B cell (primary cell): ENCODE measurements at regions not wholly inside any gene's neighbourhood (a gene's known extent, or its start where the extent isn't known, plus 50 kb on each side); places are given as distances from the start of the nearest gene placed in this dataset.

Source experiments
- ATAC-seq: fragments of 200-7000 bp; cut with Tn5 transposase; one replicate; pipeline ENCODE4 v1.10.0; 2021; ENCODE audit warnings: low read depth, mild to moderate bottlenecking, moderate number of reproducible peaks, moderate library complexity
- CTCF ChIA-PET: fragments of 350-600 bp; sonication (Branson Sonifier 250); formaldehyde crosslinking; loops from one replicate; lab custom pipeline; 2021; ENCODE audit warnings: antibody characterized with exemption, inconsistent platforms; lab: Charles Lee
- POLR2A ChIA-PET: fragments of 350-600 bp; sonication (Branson Sonifier 250); formaldehyde crosslinking; loops from one replicate; lab custom pipeline; 2021; ENCODE audit warnings: antibody characterized with exemption; lab: Charles Lee
- DNase-seq: peaks from one replicate; pipeline ENCODE4 v3.0.0; 2013
- H2AFZ ChIP-seq: 2 replicates; pipeline ENCODE4 v1.6.1; 2012; ENCODE audit warnings: mild to moderate bottlenecking, low read depth, low read length; ENCODE audit not compliant: insufficient read depth, poor library complexity, severe bottlenecking
- H3K27ac ChIP-seq, 2 donors: 1 replicate in 1 of 2; 2 replicates in 1 of 2; pipeline ENCODE4 v1.5.1; 2012 to 2013; ENCODE audit warnings: low read length in 2 of 2, mild to moderate bottlenecking in 2 of 2, moderate library complexity in 1 of 2
- H3K27me3 ChIP-seq, 4 experiments: fragments of 200-600 bp in 1 of 4; sonication (generic) in 1 of 4; replicated peaks in 1 of 4; 1 replicate in 2 of 4; 2 replicates in 2 of 4; pipeline versions ENCODE4 v1.6.1 to v1.7.0; 2013 to 2016; ENCODE audit warnings: low read length in 3 of 4, mild to moderate bottlenecking in 2 of 4, mixed read lengths in 1 of 4, moderate library complexity in 1 of 4; ENCODE audit not compliant: insufficient read depth in 4 of 4, control insufficient read depth in 3 of 4; ENCODE audit errors: control extremely low read depth in 1 of 4
- H3K36me3 ChIP-seq, 2 experiments: replicated peaks in 1 of 2; 1 replicate in 1 of 2; 2 replicates in 1 of 2; pipeline versions ENCODE4 v1.6.1 to v1.7.1; 2013; ENCODE audit warnings: low read length in 1 of 2; ENCODE audit not compliant: insufficient read depth in 2 of 2, control insufficient read depth in 1 of 2; ENCODE audit errors: control extremely low read depth in 1 of 2, extremely low read depth in 1 of 2
- H3K4me1 ChIP-seq, 2 donors: fragments of 200-600 bp in 1 of 2; sonication (generic) in 1 of 2; 1 replicate in 1 of 2; 2 replicates in 1 of 2; pipeline versions ENCODE4 v1.5.1 to v1.6.1; 2013 to 2017; ENCODE audit warnings: low read length in 2 of 2; ENCODE audit not compliant: control insufficient read depth in 2 of 2, insufficient read depth in 2 of 2
- H3K4me2 ChIP-seq: replicated peaks from 2 replicates; pipeline ENCODE3; 2012; ENCODE audit warnings: mild to moderate bottlenecking, low read depth, low read length; ENCODE audit not compliant: poor library complexity, severe bottlenecking
- H3K4me3 ChIP-seq, 5 experiments: fragments of 200-600 bp in 1 of 5; sonication (generic) in 1 of 5; 1 replicate in 3 of 5; 2 replicates in 2 of 5; pipeline versions ENCODE4 v1.5.1 to v1.7.0; 2011 to 2016; ENCODE audit warnings: low read length in 4 of 5, mild to moderate bottlenecking in 4 of 5, low read depth in 2 of 5, control low read depth in 1 of 5, moderate library complexity in 1 of 5; ENCODE audit not compliant: insufficient read depth in 1 of 5; ENCODE audit errors: control extremely low read depth in 1 of 5, extremely low read depth in 1 of 5
- H3K79me2 ChIP-seq: fragments of 200-600 bp; sonication (generic); one replicate; pipeline ENCODE4 v1.6.0; 2016; ENCODE audit warnings: low read length; ENCODE audit not compliant: control insufficient read depth, insufficient read depth
- H3K9ac ChIP-seq: fragments of 200-600 bp; sonication (generic); 2 replicates; pipeline ENCODE4 v1.6.1; 2017; ENCODE audit warnings: mild to moderate bottlenecking, low read length, moderate library complexity
- H3K9me3 ChIP-seq, 3 donors: one replicate each; pipeline versions ENCODE4 v1.6.1 to v1.7.1; 2013; ENCODE audit warnings: low read length in 2 of 3; ENCODE audit not compliant: control insufficient read depth in 2 of 3, insufficient read depth in 1 of 3; ENCODE audit errors: control extremely low read depth in 1 of 3
- H4K20me1 ChIP-seq: 2 replicates; pipeline ENCODE4 v1.6.0; 2012; ENCODE audit warnings: mild to moderate bottlenecking, low read length; ENCODE audit not compliant: insufficient read depth, control insufficient read depth, poor library complexity, severe bottlenecking
- H3K27ac Mint-ChIP-seq: one replicate; pipeline ENCODE4 v1.8.0; 2021; ENCODE audit warnings: mixed read lengths
- H3K27me3 Mint-ChIP-seq: one replicate; pipeline ENCODE4 v1.8.0; 2021; ENCODE audit warnings: mixed read lengths
- H3K4me1 Mint-ChIP-seq: one replicate; pipeline ENCODE4 v1.8.0; 2021; ENCODE audit warnings: mixed read lengths
- H3K4me3 Mint-ChIP-seq: one replicate; pipeline ENCODE4 v1.8.0; 2021; ENCODE audit warnings: mixed read lengths
- H3K9me3 Mint-ChIP-seq: one replicate; pipeline ENCODE4 v1.8.0; 2022; ENCODE audit warnings: mixed read lengths; ENCODE audit not compliant: insufficient read depth
- CTCF ChIP-seq: fragments of 200-600 bp; IDR thresholded peaks from one replicate; pipeline ENCODE4 v1.8.0; 2022; ENCODE audit warnings: antibody characterized with exemption, mild to moderate bottlenecking
- EZH2 ChIP-seq: IDR thresholded peaks from 2 replicates; pipeline ENCODE4 v1.6.1; 2012; ENCODE audit warnings: borderline replicate concordance, low read depth, mild to moderate bottlenecking, moderate library complexity, low read length; ENCODE audit not compliant: insufficient read depth, poor library complexity, severe bottlenecking
- WGBS: methylation state at CpG from one replicate; pipeline ENCODE4 v1.1.5; 2013; ENCODE audit warnings: missing lambda C conversion rate; ENCODE audit not compliant: insufficient coverage; 5-methylcytosine and 5-hydroxymethylcytosine counted together
- intact Hi-C: fragments of 100-400 bp; cut with micrococcal nuclease; formaldehyde crosslinking; loops from one replicate; pipeline ENCODE4 v1.10.0; 2022

- ChIA-PET CTCF (no interaction called here), POLR2A (interaction anchor here (0.7 kb wide), 1 partner anchor 32 kb away, joined by 3 read pairs; no protein-coding TSS in a partner anchor)
- no peak overlapping the region for H3K9ac ChIP-seq
- no peak overlapping the region for H3K4me2 ChIP-seq
- H3K27me3 Mint-ChIP-seq = no peaks in the 10 kb centered on the region
- TF ChIP-seq EZH2 (no peak), CTCF (no peak)
- peaks cover 95% of the 10 kb centered on the region for H3K79me2 ChIP-seq
- peaks cover 2% of the 10 kb centered on the region for H3K9me3 Mint-ChIP-seq
- no peak overlapping the region for H2AFZ ChIP-seq
- peaks cover 7 to 15% of the 10 kb centered on the region in 2 donors for H3K4me1 ChIP-seq
- H3K36me3 ChIP-seq = peaks cover 0 to 4% of the 10 kb centered on the region in 2 experiments
- no peak overlapping the region for H3K27ac Mint-ChIP-seq
- H3K27me3 ChIP-seq = no peaks in the 10 kb centered on the region
- peaks cover 98% of the 10 kb centered on the region for H4K20me1 ChIP-seq
- no peak overlapping the region for H3K4me3 Mint-ChIP-seq
- H3K4me3 ChIP-seq = no peak overlapping the region
- no peak overlapping the region for H3K27ac ChIP-seq
- no peak for ATAC-seq
- H3K4me1 Mint-ChIP-seq = peaks cover 24% of the 10 kb centered on the region
- DNase-seq = no peak
- intact Hi-C loops = no loop called here
- WGBS = 93% methylated on average over 10 of the region's 12 CpGs
- peaks cover 0 to 4% (median 0%) of the 10 kb centered on the region in 3 donors for H3K9me3 ChIP-seq
Measured at GRCh38 chr12:124514145-124514995, 53.0 kb downstream of the NCOR2 start.

- peaks cover 25% of the 10 kb centered on the region for H3K4me1 Mint-ChIP-seq
- ATAC-seq (no peak), DNase-seq (no peak)
- peaks cover 98% of the 10 kb centered on the region for H4K20me1 ChIP-seq
- no peaks in the 10 kb centered on the region for H3K27me3 ChIP-seq
- peaks cover 2% of the 10 kb centered on the region for H3K9me3 Mint-ChIP-seq
- H3K27ac ChIP-seq = no peak overlapping the region
- no peak overlapping the region for H3K4me2 ChIP-seq
- H3K27me3 Mint-ChIP-seq = no peaks in the 10 kb centered on the region
- no peak overlapping the region for H3K9ac ChIP-seq
- intact Hi-C loops = no loop called here
- no peak overlapping the region for H3K27ac Mint-ChIP-seq
- no CpG with 5 or more reads among the region's 7 CpGs for WGBS
- H3K9me3 ChIP-seq = peaks cover 0 to 4% (median 0%) of the 10 kb centered on the region in 3 donors
- POLR2A ChIA-PET = no interaction called here
- no peak overlapping the region for H3K4me3 Mint-ChIP-seq
- TF ChIP-seq EZH2 (no peak), CTCF (no peak)
- H3K4me1 ChIP-seq = peaks cover 4 to 6% of the 10 kb centered on the region in 2 donors
- peaks cover 94% of the 10 kb centered on the region for H3K79me2 ChIP-seq
- H3K36me3 ChIP-seq = peaks cover 0 to 4% of the 10 kb centered on the region in 2 experiments
- no peak overlapping the region for H3K4me3 ChIP-seq
- no peak overlapping the region for H2AFZ ChIP-seq
- CTCF ChIA-PET = no interaction called here
Measured at GRCh38 chr12:124513297-124513867, 54.0 kb downstream of the NCOR2 start.
